Parathyroid adenoma (tissue), 2 donors: ENCODE measurements at regions not wholly inside any gene's neighbourhood (a gene's known extent, or its start where the extent isn't known, plus 50 kb on each side); places are given as distances from the start of the nearest gene placed in this dataset.

Source experiments
- H2AFZ ChIP-seq: fragments of 300-600 bp; sonication (generic); one replicate; pipeline ENCODE4 v1.7.0; 2017; ENCODE audit warnings: antibody characterized with exemption, mild to moderate bottlenecking
- H3K27ac ChIP-seq: fragments of 300-600 bp; sonication (generic); one replicate; pipeline ENCODE4 v1.7.0; 2017
- H3K27me3 ChIP-seq: fragments of 300-600 bp; sonication (generic); one replicate; pipeline ENCODE4 v1.7.0; 2017; ENCODE audit warnings: low read length; ENCODE audit not compliant: control insufficient read depth, insufficient read depth
- H3K36me3 ChIP-seq: fragments of 300-600 bp; sonication (generic); one replicate; pipeline ENCODE4 v1.7.0; 2017; ENCODE audit warnings: low read length; ENCODE audit not compliant: control insufficient read depth, insufficient read depth
- H3K4me1 ChIP-seq: fragments of 300-600 bp; sonication (generic); one replicate; pipeline ENCODE4 v1.7.0; 2017; ENCODE audit warnings: control low read depth
- H3K4me2 ChIP-seq: fragments of 300-600 bp; sonication (generic); one replicate; pipeline ENCODE4 v1.7.0; 2017; ENCODE audit warnings: low read length
- H3K4me3 ChIP-seq: fragments of 300-600 bp; sonication (generic); one replicate; pipeline ENCODE4 v1.7.0; 2017; ENCODE audit warnings: low read depth, low read length
- H3K79me2 ChIP-seq: fragments of 300-600 bp; sonication (generic); one replicate; pipeline ENCODE4 v1.7.0; 2017; ENCODE audit warnings: control low read depth
- H3K9ac ChIP-seq: fragments of 300-600 bp; sonication (generic); one replicate; pipeline ENCODE4 v1.7.0; 2017; ENCODE audit warnings: mild to moderate bottlenecking
- H3K9me3 ChIP-seq: fragments of 300-600 bp; sonication (generic); one replicate; pipeline ENCODE4 v1.7.0; 2017; ENCODE audit warnings: low read length; ENCODE audit not compliant: control insufficient read depth
- CTCF ChIP-seq: fragments of 300-600 bp; sonication (generic); IDR thresholded peaks from one replicate; pipeline ENCODE4 v1.7.0; 2017; ENCODE audit warnings: antibody characterized with exemption, mild to moderate bottlenecking
- donor health status: primary hyperparathyroidism.

- Histone ChIP-seq H3K4me2 (peak overlapping the region; percentile 94), H3K79me2 (no peaks in the 10 kb centered on the region), H3K9me3 (no peaks in the 10 kb centered on the region), H2AFZ (peak overlapping the region; percentile 99), H3K4me1 (no peaks in the 10 kb centered on the region), H3K4me3 (peak overlapping the region; percentile 75), H3K9ac (peak overlapping the region; percentile 58), H3K27ac (peak overlapping the region; percentile 25), H3K36me3 (no peaks in the 10 kb centered on the region), H3K27me3 (no peaks in the 10 kb centered on the region)
- TF ChIP-seq CTCF = no peak
These were observed 1120.8 kb upstream of the TMEM132C start for GRCh38 chr12:127145929-127146789.

GRCh38 chr12:127146991-127147718, 1119.8 kb upstream of the TMEM132C start:
- no peak for TF ChIP-seq CTCF
- H3K27me3 ChIP-seq = no peaks in the 10 kb centered on the region
- H3K27ac ChIP-seq = no peak overlapping the region
- no peaks in the 10 kb centered on the region for H3K36me3 ChIP-seq
- H2AFZ ChIP-seq = peak overlapping the region; percentile 3
- H3K9ac ChIP-seq = no peak overlapping the region
- no peak overlapping the region for H3K4me2 ChIP-seq
- H3K9me3 ChIP-seq = no peaks in the 10 kb centered on the region
- no peaks in the 10 kb centered on the region for H3K4me1 ChIP-seq
- no peaks in the 10 kb centered on the region for H3K79me2 ChIP-seq
- H3K4me3 ChIP-seq = no peak overlapping the region

GRCh38 chr12:127147724-127148123, 1119.2 kb upstream of the TMEM132C start:
- H3K9me3 ChIP-seq = no peaks in the 10 kb centered on the region
- H3K79me2 ChIP-seq = no peaks in the 10 kb centered on the region
- TF ChIP-seq CTCF = no peak
- H2AFZ ChIP-seq = peak overlapping the region; percentile 3
- H3K4me2 ChIP-seq = no peak overlapping the region
- no peaks in the 10 kb centered on the region for H3K27me3 ChIP-seq
- no peaks in the 10 kb centered on the region for H3K36me3 ChIP-seq
- H3K4me3 ChIP-seq = no peak overlapping the region
- H3K9ac ChIP-seq = no peak overlapping the region
- no peaks in the 10 kb centered on the region for H3K4me1 ChIP-seq
- H3K27ac ChIP-seq = no peak overlapping the region

GRCh38 chr12:127148318-127148717, 1118.7 kb upstream of the TMEM132C start:
- H3K27ac ChIP-seq = no peak overlapping the region
- H3K9ac ChIP-seq = no peak overlapping the region
- no peaks in the 10 kb centered on the region for H3K27me3 ChIP-seq
- H3K9me3 ChIP-seq = no peaks in the 10 kb centered on the region
- H2AFZ ChIP-seq = no peak overlapping the region
- no peaks in the 10 kb centered on the region for H3K36me3 ChIP-seq
- TF ChIP-seq CTCF = no peak
- no peak overlapping the region for H3K4me3 ChIP-seq
- H3K4me2 ChIP-seq = no peak overlapping the region
- H3K79me2 ChIP-seq = no peaks in the 10 kb centered on the region
- H3K4me1 ChIP-seq = no peaks in the 10 kb centered on the region
